IMR-90 (cell line): ENCODE measurements at regions not wholly inside any gene's neighbourhood (a gene's known extent, or its start where the extent isn't known, plus 50 kb on each side); places are given as distances from the start of the nearest gene placed in this dataset.

ENCODE experiments used
- ATAC-seq: fragments of 200-7000 bp; cut with Tn5 transposase; 2 replicates; pipeline ENCODE4 v1.9.1; 2020; ENCODE audit warnings: low read depth, mild to moderate bottlenecking, moderate library complexity
- BruUV-seq: library from RNA; stranded (reverse); fragments of 400-500 nt; replicated peaks from 2 replicates; lab custom pipeline; 2021; lab: Mats Ljungman, UMichigan
- CTCF ChIA-PET: fragments of 300-600 bp; formaldehyde crosslinking; extraction: SDS; loops from one replicate; lab custom pipeline; 2021; ENCODE audit warnings: antibody characterized with exemption; lab: Yijun Ruan, JAX
- POLR2A ChIA-PET: fragments of 300-600 bp; sonication (Branson Sonifier 250); formaldehyde crosslinking; loops from one replicate; lab custom pipeline; 2022; ENCODE audit warnings: antibody characterized with exemption; ENCODE audit not compliant: unreplicated experiment; lab: Charles Lee
- DNase-seq: peaks from one replicate; pipeline ENCODE4 v3.0.0; 2013
- H2AFZ ChIP-seq: replicated peaks from 2 replicates; pipeline ENCODE3; 2013; ENCODE audit warnings: low read length, mild to moderate bottlenecking; ENCODE audit not compliant: poor library complexity
- H2AK5ac ChIP-seq: 2 replicates; pipeline ENCODE4 v1.6.1; 2013; ENCODE audit warnings: low read depth, low read length, inconsistent platforms
- H2AK9ac ChIP-seq: replicated peaks from 2 replicates; pipeline ENCODE3; 2013; ENCODE audit warnings: mild to moderate bottlenecking, low read depth, low read length, moderate library complexity; ENCODE audit not compliant: poor library complexity
- H2BK120ac ChIP-seq: 2 replicates; pipeline ENCODE4 v1.6.1; 2013; ENCODE audit warnings: low read depth, low read length, inconsistent platforms
- H2BK15ac ChIP-seq: 3 replicates; pipeline ENCODE4 v1.6.1; 2013; ENCODE audit warnings: low read depth, low read length, inconsistent platforms
- H2BK20ac ChIP-seq: 2 replicates; pipeline ENCODE4 v1.6.1; 2013; ENCODE audit warnings: low read depth, mild to moderate bottlenecking, inconsistent platforms, low read length, moderate library complexity
- H2BK5ac ChIP-seq: 2 replicates; pipeline ENCODE4 v1.6.1; 2013; ENCODE audit warnings: mild to moderate bottlenecking, low read depth, low read length, inconsistent platforms; ENCODE audit not compliant: poor library complexity, severe bottlenecking
- H3K14ac ChIP-seq: replicated peaks from 2 replicates; pipeline ENCODE4 v1.6.1; 2013; ENCODE audit warnings: low read depth, low read length, inconsistent platforms
- H3K18ac ChIP-seq: 2 replicates; pipeline ENCODE4 v1.6.1; 2013; ENCODE audit warnings: low read depth, low read length, control low read depth
- H3K23ac ChIP-seq: 2 replicates; pipeline ENCODE4 v1.6.1; 2013; ENCODE audit warnings: low read depth, low read length, inconsistent platforms
- H3K27ac ChIP-seq: 2 replicates; pipeline ENCODE4 v1.5.1; 2013; ENCODE audit warnings: mild to moderate bottlenecking, control low read depth, low read length; ENCODE audit not compliant: insufficient read depth
- H3K27me3 ChIP-seq: 2 replicates; pipeline ENCODE4 v1.6.1; 2013; ENCODE audit warnings: low read length; ENCODE audit not compliant: control insufficient read depth, insufficient read depth
- H3K36me3 ChIP-seq: 2 replicates; pipeline ENCODE4 v1.6.1; 2013; ENCODE audit warnings: low read length, mixed read lengths; ENCODE audit not compliant: control insufficient read depth, insufficient read depth
- H3K4ac ChIP-seq: 2 replicates; pipeline ENCODE4 v1.6.1; 2013; ENCODE audit warnings: low read depth, low read length, inconsistent platforms
- H3K4me1 ChIP-seq: 2 replicates; pipeline ENCODE4 v1.6.1; 2013; ENCODE audit warnings: low read length, mixed read lengths; ENCODE audit not compliant: control insufficient read depth, insufficient read depth
- H3K4me2 ChIP-seq: 2 replicates; pipeline ENCODE4 v1.6.1; 2013; ENCODE audit warnings: low read depth, mild to moderate bottlenecking, control low read depth, low read length, moderate library complexity
- H3K4me3 ChIP-seq: 2 replicates; pipeline ENCODE4 v1.5.1; 2013; ENCODE audit warnings: low read depth, mild to moderate bottlenecking, control low read depth, low read length, moderate library complexity; ENCODE audit not compliant: insufficient read depth
- H3K56ac ChIP-seq: 2 replicates; pipeline ENCODE4 v1.6.1; 2013; ENCODE audit warnings: low read length, inconsistent platforms; ENCODE audit not compliant: insufficient read depth; ENCODE audit errors: extremely low read depth
- H3K79me1 ChIP-seq, 2 experiments: 2 replicates each; pipeline ENCODE4 v1.6.1; 2013; ENCODE audit warnings: low read length in 2 of 2, inconsistent platforms in 1 of 2, low read depth in 1 of 2
- H3K9ac ChIP-seq: 2 replicates; pipeline ENCODE4 v1.6.1; 2013; ENCODE audit warnings: low read depth, low read length, control low read depth
- H3K9me1 ChIP-seq: 2 replicates; pipeline ENCODE4 v1.6.1; 2013; ENCODE audit warnings: low read length, inconsistent platforms; ENCODE audit not compliant: insufficient read depth
- H3K9me3 ChIP-seq: 2 replicates; pipeline ENCODE4 v1.6.1; 2013; ENCODE audit warnings: low read length; ENCODE audit not compliant: control insufficient read depth, insufficient read depth
- H4K20me1 ChIP-seq: 2 replicates; pipeline ENCODE4 v1.6.1; 2013; ENCODE audit warnings: low read length, inconsistent platforms; ENCODE audit not compliant: insufficient read depth
- H4K5ac ChIP-seq: 2 replicates; pipeline ENCODE4 v1.6.1; 2013; ENCODE audit warnings: mild to moderate bottlenecking, low read depth, low read length, control low read depth
- H4K8ac ChIP-seq, 2 experiments: 2 replicates each; pipeline ENCODE4 v1.6.1; 2013; ENCODE audit warnings: low read depth in 2 of 2, low read length in 2 of 2, control low read depth in 1 of 2, inconsistent platforms in 1 of 2
- H4K91ac ChIP-seq: 2 replicates; pipeline ENCODE4 v1.6.1; 2013; ENCODE audit warnings: low read depth, low read length, inconsistent platforms; ENCODE audit not compliant: insufficient read depth
- BHLHE40 ChIP-seq: fragments of 150-350 bp; IDR thresholded peaks from 2 replicates; pipeline ENCODE4 v1.6.1; 2016; ENCODE audit warnings: mild to moderate bottlenecking, low read depth, low read length
- CEBPB ChIP-seq: IDR thresholded peaks from 2 replicates; pipeline ENCODE4 v1.6.1; 2012; ENCODE audit warnings: low read depth, low read length, improper control_type of control experiment
- CHD1 ChIP-seq: IDR thresholded peaks from 2 replicates; pipeline ENCODE4 v1.6.1; 2012; ENCODE audit warnings: low read depth, low read length, improper control_type of control experiment
- ELK1 ChIP-seq: fragments of 150-350 bp; IDR thresholded peaks from 2 replicates; pipeline ENCODE4 v1.6.1; 2016; ENCODE audit warnings: low read depth, mild to moderate bottlenecking, low read length, moderate library complexity, borderline replicate concordance
- FOS ChIP-seq: fragments of 150-350 bp; IDR thresholded peaks from 2 replicates; pipeline ENCODE4 v1.6.1; 2016; ENCODE audit warnings: low read depth, low read length
- MAFK ChIP-seq: IDR thresholded peaks from 2 replicates; pipeline ENCODE4 v1.6.1; 2012; ENCODE audit warnings: low read depth, low read length, improper control_type of control experiment
- MAZ ChIP-seq: IDR thresholded peaks from 2 replicates; pipeline ENCODE4 v1.6.1; 2012; ENCODE audit warnings: low read depth, mild to moderate bottlenecking, low read length, improper control_type of control experiment, moderate library complexity, borderline replicate concordance
- MXI1 ChIP-seq: IDR thresholded peaks from 2 replicates; pipeline ENCODE4 v1.6.1; 2012; ENCODE audit warnings: low read depth, mild to moderate bottlenecking, low read length, moderate library complexity, borderline replicate concordance
- NFE2L2 ChIP-seq: fragments of 150-350 bp; IDR thresholded peaks from 2 replicates; pipeline ENCODE4 v1.6.1; 2016; ENCODE audit warnings: low read depth, mild to moderate bottlenecking, low read length
- POLR2A ChIP-seq: IDR thresholded peaks from 2 replicates; pipeline ENCODE4 v1.6.1; 2012; ENCODE audit warnings: mild to moderate bottlenecking, low read depth, low read length
- RAD21 ChIP-seq: IDR thresholded peaks from 2 replicates; pipeline ENCODE4 v1.6.1; 2012; ENCODE audit warnings: low read length, improper control_type of control experiment
- RCOR1 ChIP-seq: IDR thresholded peaks from 2 replicates; pipeline ENCODE4 v1.6.1; 2012; ENCODE audit warnings: mild to moderate bottlenecking, low read length, improper control_type of control experiment; ENCODE audit not compliant: insufficient replicate concordance
- RFX5 ChIP-seq: IDR thresholded peaks from 2 replicates; pipeline ENCODE4 v1.8.0; 2012; ENCODE audit warnings: low read depth, mild to moderate bottlenecking, low read length, moderate library complexity
- SMC3 ChIP-seq: fragments of 150-350 bp; IDR thresholded peaks from 2 replicates; pipeline ENCODE4 v1.6.1; 2016; ENCODE audit warnings: low read depth, mild to moderate bottlenecking, antibody characterized with exemption, low read length, moderate library complexity
- USF2 ChIP-seq: fragments of 150-350 bp; IDR thresholded peaks from 2 replicates; pipeline ENCODE4 v1.6.1; 2017; ENCODE audit warnings: mild to moderate bottlenecking, antibody characterized with exemption, low read length, low read depth
- WGBS, 2 experiments: methylation state at CpG; one replicate each; pipeline versions ENCODE4 v1.1.5 to v1.1.7; 2013; ENCODE audit warnings: missing lambda C conversion rate in 2 of 2; ENCODE audit not compliant: insufficient read length in 1 of 2; ENCODE audit errors: extremely low coverage in 2 of 2; 5-methylcytosine and 5-hydroxymethylcytosine counted together
- dilution Hi-C: fragments of 300-500 bp; cut with HindIII; formaldehyde crosslinking; loops from one replicate; pipeline ENCODE4 v1.14.3; 2018; ENCODE audit warnings: low sequenced_read_pairs; ENCODE audit not compliant: unreplicated experiment
- in situ Hi-C: fragments of 300-500 bp; cut with MboI; formaldehyde crosslinking; loops from 3 replicates; pipeline ENCODE4 v1.14.3; 2019; ENCODE audit warnings: low sequenced_read_pairs, inconsistent platforms, mixed read lengths
- intact Hi-C: fragments of 100-400 bp; cut with micrococcal nuclease; formaldehyde crosslinking; loops from 2 replicates; pipeline ENCODE4 v1.10.0; 2022
- TF ChIP-seq, protein P1 (sequence below): conservative IDR thresholded peaks from 2 replicates; pipeline ENCODE4 v1.5.1; 2012; ENCODE audit warnings: mild to moderate bottlenecking, low read depth, low read length, improper control_type of control experiment

DNA sequence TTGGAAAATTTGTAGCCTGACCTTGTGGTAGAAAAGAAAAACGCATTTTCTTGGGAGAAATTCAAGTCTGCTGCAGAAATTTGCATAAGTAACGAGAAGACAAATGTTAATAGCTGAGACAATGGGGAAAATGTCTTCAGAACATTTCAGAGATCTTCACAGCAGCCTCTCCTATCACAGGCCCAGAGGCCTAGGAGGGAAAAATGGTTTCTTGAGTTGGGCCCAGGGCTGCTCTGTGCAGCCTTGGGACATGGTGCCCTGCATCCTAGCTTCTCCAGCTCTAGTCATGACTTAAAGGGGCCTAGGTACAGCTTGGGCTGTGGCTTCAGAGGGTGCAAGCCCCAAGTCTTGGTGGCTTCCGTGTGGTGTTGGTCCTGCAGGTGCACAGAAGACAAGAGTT, 104.2 kb downstream of the ZNF621 start:
- CTCF ChIA-PET: no interaction called here
- dilution Hi-C loops: no loop called here

More for the DNA sequence above, 104.2 kb downstream of the ZNF621 start:
- no peak for TF ChIP-seq RAD21
- no peak for TF ChIP-seq ELK1
- no peak for TF ChIP-seq CHD1
- TF ChIP-seq BHLHE40: no peak
- TF ChIP-seq MAFK: no peak
- TF ChIP-seq, protein P1, sequence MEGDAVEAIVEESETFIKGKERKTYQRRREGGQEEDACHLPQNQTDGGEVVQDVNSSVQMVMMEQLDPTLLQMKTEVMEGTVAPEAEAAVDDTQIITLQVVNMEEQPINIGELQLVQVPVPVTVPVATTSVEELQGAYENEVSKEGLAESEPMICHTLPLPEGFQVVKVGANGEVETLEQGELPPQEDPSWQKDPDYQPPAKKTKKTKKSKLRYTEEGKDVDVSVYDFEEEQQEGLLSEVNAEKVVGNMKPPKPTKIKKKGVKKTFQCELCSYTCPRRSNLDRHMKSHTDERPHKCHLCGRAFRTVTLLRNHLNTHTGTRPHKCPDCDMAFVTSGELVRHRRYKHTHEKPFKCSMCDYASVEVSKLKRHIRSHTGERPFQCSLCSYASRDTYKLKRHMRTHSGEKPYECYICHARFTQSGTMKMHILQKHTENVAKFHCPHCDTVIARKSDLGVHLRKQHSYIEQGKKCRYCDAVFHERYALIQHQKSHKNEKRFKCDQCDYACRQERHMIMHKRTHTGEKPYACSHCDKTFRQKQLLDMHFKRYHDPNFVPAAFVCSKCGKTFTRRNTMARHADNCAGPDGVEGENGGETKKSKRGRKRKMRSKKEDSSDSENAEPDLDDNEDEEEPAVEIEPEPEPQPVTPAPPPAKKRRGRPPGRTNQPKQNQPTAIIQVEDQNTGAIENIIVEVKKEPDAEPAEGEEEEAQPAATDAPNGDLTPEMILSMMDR: no peak
- TF ChIP-seq POLR2A: no peak
- TF ChIP-seq SMC3: no peak
- no peak for TF ChIP-seq NFE2L2
- TF ChIP-seq MXI1: no peak
- no peak for TF ChIP-seq FOS
- no peak for TF ChIP-seq USF2
- TF ChIP-seq RFX5: no peak
- TF ChIP-seq MAZ: no peak
- no peak for TF ChIP-seq CEBPB
- no peak for TF ChIP-seq RCOR1
- no peak for ATAC-seq
- no peak overlapping the region for H3K27ac ChIP-seq
- no peak overlapping the region for H2BK120ac ChIP-seq
- H3K18ac ChIP-seq: no peak overlapping the region
- H3K14ac ChIP-seq: no peak overlapping the region
- no peaks in the 10 kb centered on the region for H3K4me1 ChIP-seq
- peaks cover 5% of the 10 kb centered on the region; the same call in 1 of the 2 replicates for H3K9me3 ChIP-seq
- no peaks in the 10 kb centered on the region for H3K9me1 ChIP-seq
- H4K5ac ChIP-seq: no peak overlapping the region
- H3K36me3 ChIP-seq: no peaks in the 10 kb centered on the region
- POLR2A ChIA-PET: no interaction called here
- H2AK5ac ChIP-seq: no peak overlapping the region
- in situ Hi-C loops: no loop called here
- no peak overlapping the region for H4K91ac ChIP-seq
- DNase-seq: no peak
- no peak overlapping the region for H2AK9ac ChIP-seq
- H2AFZ ChIP-seq: no peak overlapping the region
- no peak overlapping the region for H4K8ac ChIP-seq
- H4K20me1 ChIP-seq: no peaks in the 10 kb centered on the region
- intact Hi-C loops: no loop called here
- H3K4ac ChIP-seq: no peak overlapping the region
- H2BK15ac ChIP-seq: no peak overlapping the region
- H3K79me1 ChIP-seq: no peaks in the 10 kb centered on the region
- no peak overlapping the region for H3K56ac ChIP-seq
- no peak overlapping the region for H3K4me3 ChIP-seq
- H2BK20ac ChIP-seq: no peak overlapping the region
- no peak overlapping the region for H2BK5ac ChIP-seq
- H3K27me3 ChIP-seq: no peaks in the 10 kb centered on the region
- no peak overlapping the region for H3K23ac ChIP-seq
- 0% methylated on average over 1 of the region's 3 CpGs; no CpG with 5 or more reads in 1 of the 2 experiments for WGBS, 2 experiments
- no TSS peak for BruUV-seq
- no peak overlapping the region for H3K9ac ChIP-seq
- H3K4me2 ChIP-seq: no peak overlapping the region
